ENCODE measurements at regions not wholly inside any gene's neighbourhood (a gene's known extent, or its start where the extent isn't known, plus 50 kb on each side); places are given as distances from the start of the nearest gene placed in this dataset.

GRCh38 chr9:113798062-113799030 lies 77.8 kb upstream of the ZNF618 start:
- DNase-seq, result no peak
- Mint-ChIP-seq H3K4me3 (no peak overlapping the region), H3K4me1 (no peaks in the 10 kb centered on the region), H3K27ac (no peak overlapping the region), H3K36me3 (ENCODE audit: low read depth) (no peaks in the 10 kb centered on the region), H3K27me3 (ENCODE audit: insufficient read depth) (peaks cover 3% of the 10 kb centered on the region), H3K9me3 (no peaks in the 10 kb centered on the region)
- Histone ChIP-seq H3K27ac (ENCODE audit: low read depth, low read length) (no peak overlapping the region), H3K9me3 (ENCODE audit: control insufficient read depth, low read length) (no peaks in the 10 kb centered on the region), H3K4me1 (ENCODE audit: control insufficient read depth, insufficient read depth, low read length) (no peaks in the 10 kb centered on the region), H3K9ac (ENCODE audit: extremely low read depth, low read length, poor library complexity, severe bottlenecking) (no peak overlapping the region), H3K4me3 (ENCODE audit: low read length) (no peak overlapping the region), H3K27me3 (ENCODE audit: control insufficient read depth, insufficient read depth, low read length, poor library complexity, severe bottlenecking) (no peaks in the 10 kb centered on the region), H3K36me3 (ENCODE audit: control insufficient read depth, insufficient read depth, low read length) (no peaks in the 10 kb centered on the region)
- 75 to 84% methylated on average over 9 to 13 of the region's 13 CpGs for WGBS, 2 experiments (ENCODE audit: insufficient coverage in 1 of 2, insufficient read length in 1 of 2)
- no peak for TF ChIP-seq CTCF (conservative IDR thresholded peaks at IDR 0.05)

- Mint-ChIP-seq H3K27ac (no peak overlapping the region), H3K36me3 (ENCODE audit: low read depth) (no peaks in the 10 kb centered on the region), H3K4me1 (no peaks in the 10 kb centered on the region), H3K9me3 (no peaks in the 10 kb centered on the region), H3K4me3 (no peak overlapping the region), H3K27me3 (ENCODE audit: insufficient read depth) (peaks cover 3% of the 10 kb centered on the region)
- 92 to 100% methylated on average over 1 to 2 of the region's 2 CpGs for WGBS, 2 experiments (ENCODE audit: insufficient coverage in 1 of 2, insufficient read length in 1 of 2)
- no peaks in the 10 kb centered on the region for H3K36me3 ChIP-seq (ENCODE audit: control insufficient read depth, insufficient read depth, low read length)
- H3K4me1 ChIP-seq (ENCODE audit: control insufficient read depth, insufficient read depth, low read length), result no peaks in the 10 kb centered on the region
- no peak for DNase-seq
- TF ChIP-seq CTCF (conservative IDR thresholded peaks at IDR 0.05), result no peak
- no peaks in the 10 kb centered on the region for H3K9me3 ChIP-seq (ENCODE audit: control insufficient read depth, low read length)
- H3K4me3 ChIP-seq (ENCODE audit: low read length), result no peak overlapping the region
- H3K9ac ChIP-seq (ENCODE audit: extremely low read depth, low read length, poor library complexity, severe bottlenecking), result no peak overlapping the region
- no peak overlapping the region for H3K27ac ChIP-seq (ENCODE audit: low read depth, low read length)
- H3K27me3 ChIP-seq (ENCODE audit: control insufficient read depth, insufficient read depth, low read length, poor library complexity, severe bottlenecking), result no peaks in the 10 kb centered on the region
Observed at GRCh38 chr9:113800276-113800675, 75.8 kb upstream of the ZNF618 start.

GRCh38 chr9:113803811-113804589 lies 72.1 kb upstream of the ZNF618 start:
- H3K4me3 ChIP-seq (ENCODE audit: low read length), result no peak overlapping the region
- Mint-ChIP-seq H3K36me3 (ENCODE audit: low read depth) (no peaks in the 10 kb centered on the region), H3K4me1 (peaks cover 2% of the 10 kb centered on the region), H3K9me3 (no peaks in the 10 kb centered on the region), H3K27me3 (ENCODE audit: insufficient read depth) (peaks cover 1% of the 10 kb centered on the region), H3K27ac (no peak overlapping the region), H3K4me3 (no peak overlapping the region)
- no peaks in the 10 kb centered on the region for H3K27me3 ChIP-seq (ENCODE audit: control insufficient read depth, insufficient read depth, low read length, poor library complexity, severe bottlenecking)
- 88 to 100% methylated on average over 3 to 7 of the region's 8 CpGs for WGBS, 2 experiments (ENCODE audit: insufficient coverage in 1 of 2, insufficient read length in 1 of 2)
- DNase-seq, result no peak
- no peaks in the 10 kb centered on the region for H3K36me3 ChIP-seq (ENCODE audit: control insufficient read depth, insufficient read depth, low read length)
- no peak for TF ChIP-seq CTCF (conservative IDR thresholded peaks at IDR 0.05)
- H3K27ac ChIP-seq (ENCODE audit: low read depth, low read length), result no peak overlapping the region
- H3K9ac ChIP-seq (ENCODE audit: extremely low read depth, low read length, poor library complexity, severe bottlenecking), result no peak overlapping the region
- no peaks in the 10 kb centered on the region for H3K4me1 ChIP-seq (ENCODE audit: control insufficient read depth, insufficient read depth, low read length)
- H3K9me3 ChIP-seq (ENCODE audit: control insufficient read depth, low read length), result no peaks in the 10 kb centered on the region
